GM13976 (cell line): ENCODE measurements at regions not wholly inside any gene's neighbourhood (a gene's known extent, or its start where the extent isn't known, plus 50 kb on each side); places are given as distances from the start of the nearest gene placed in this dataset.
A peak's percentile ranks its signal among the peaks of the same experiment; 100 is the strongest.

Experiments used
- DNase-seq: peaks from one replicate; pipeline ENCODE4 v3.0.0; 2012; ENCODE audit warnings: low spot score
- CTCF ChIP-seq: IDR thresholded peaks from 2 replicates; pipeline ENCODE4 v1.5.1; 2012; ENCODE audit warnings: borderline replicate concordance, mild to moderate bottlenecking; ENCODE audit not compliant: insufficient read depth; ENCODE audit errors: extremely low read depth, missing control alignments, control extremely low read depth
- in situ Hi-C: fragments of 300-500 bp; cut with MboI; formaldehyde crosslinking; loops from one replicate; pipeline ENCODE4 v1.12.0; 2022; ENCODE audit warnings: low sequenced_read_pairs, mixed read lengths, inconsistent platforms; ENCODE audit not compliant: unreplicated experiment

GRCh38 chr16:9645911-9646310, 536.3 kb downstream of the GRIN2A start:
- TF ChIP-seq CTCF = no peak
- in situ Hi-C loops = no loop called here
- no peak for DNase-seq

GRCh38 chr16:9647981-9648701, 534.1 kb downstream of the GRIN2A start:
- TF ChIP-seq CTCF = peak; percentile 60
- in situ Hi-C loops = no loop called here
- DNase-seq = peak; percentile 24

- in situ Hi-C loops = no loop called here
- TF ChIP-seq CTCF = no peak
- no peak for DNase-seq
Measured at GRCh38 chr16:9650284-9650683, 531.9 kb downstream of the GRIN2A start.

- DNase-seq = no peak
- in situ Hi-C loops = no loop called here
- TF ChIP-seq CTCF = no peak
Measured at GRCh38 chr16:9655051-9655450, 527.2 kb downstream of the GRIN2A start.

- in situ Hi-C loops = no loop called here
- DNase-seq = no peak
- TF ChIP-seq CTCF = no peak
Measured at GRCh38 chr16:9657641-9658040, 524.6 kb downstream of the GRIN2A start.

- no peak for TF ChIP-seq CTCF
- in situ Hi-C loops = no loop called here
- no peak for DNase-seq
Measured at GRCh38 chr16:9658164-9658563, 524.1 kb downstream of the GRIN2A start.

GRCh38 chr16:9658586-9658985, 523.6 kb downstream of the GRIN2A start:
- TF ChIP-seq CTCF = no peak
- DNase-seq = no peak
- in situ Hi-C loops = no loop called here
